ENCODE measurements at regions not wholly inside any gene's neighbourhood (a gene's known extent, or its start where the extent isn't known, plus 50 kb on each side); places are given as distances from the start of the nearest gene placed in this dataset.

DNA sequence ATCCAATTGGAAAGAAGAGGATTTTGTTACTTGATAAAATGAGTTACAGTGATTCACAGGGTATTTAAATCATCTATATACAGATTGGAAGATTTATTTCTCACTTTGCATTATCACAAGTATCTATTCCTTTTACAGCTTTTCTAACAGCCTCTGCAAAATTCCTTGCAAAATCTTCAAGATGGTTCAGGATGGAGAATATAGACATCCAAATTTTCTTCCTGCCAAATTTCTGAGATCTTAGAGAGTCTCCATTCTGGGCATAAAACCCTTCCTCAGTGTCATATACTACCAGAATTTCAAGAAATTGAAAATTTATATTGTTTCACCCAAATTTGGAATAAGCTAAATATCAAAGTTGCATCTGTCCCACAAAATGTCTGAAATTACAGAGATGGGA, 259.1 kb upstream of the FAM174A start:
- H3K4me1 Mint-ChIP-seq = no peaks in the 10 kb centered on the region
- CTCF ChIA-PET = no interaction called here
- no peak for DNase-seq (ENCODE audit: low spot score)

GRCh38 chr5:100275631-100276030, 259.5 kb upstream of the FAM174A start:
- no peak overlapping the region for H3K27ac Mint-ChIP-seq
- H3K9me3 Mint-ChIP-seq = peaks cover 7% of the 10 kb centered on the region; the same call in 1 of the 2 replicates
- POLR2A ChIA-PET = no interaction called here
- no peaks in the 10 kb centered on the region for H3K27me3 Mint-ChIP-seq (ENCODE audit: low read depth)
- H3K4me3 Mint-ChIP-seq = no peak overlapping the region
- no peaks in the 10 kb centered on the region for H3K4me1 Mint-ChIP-seq
- DNase-seq (ENCODE audit: low spot score) = no peak
- ATAC-seq = no peak
- TF ChIP-seq, protein P1, sequence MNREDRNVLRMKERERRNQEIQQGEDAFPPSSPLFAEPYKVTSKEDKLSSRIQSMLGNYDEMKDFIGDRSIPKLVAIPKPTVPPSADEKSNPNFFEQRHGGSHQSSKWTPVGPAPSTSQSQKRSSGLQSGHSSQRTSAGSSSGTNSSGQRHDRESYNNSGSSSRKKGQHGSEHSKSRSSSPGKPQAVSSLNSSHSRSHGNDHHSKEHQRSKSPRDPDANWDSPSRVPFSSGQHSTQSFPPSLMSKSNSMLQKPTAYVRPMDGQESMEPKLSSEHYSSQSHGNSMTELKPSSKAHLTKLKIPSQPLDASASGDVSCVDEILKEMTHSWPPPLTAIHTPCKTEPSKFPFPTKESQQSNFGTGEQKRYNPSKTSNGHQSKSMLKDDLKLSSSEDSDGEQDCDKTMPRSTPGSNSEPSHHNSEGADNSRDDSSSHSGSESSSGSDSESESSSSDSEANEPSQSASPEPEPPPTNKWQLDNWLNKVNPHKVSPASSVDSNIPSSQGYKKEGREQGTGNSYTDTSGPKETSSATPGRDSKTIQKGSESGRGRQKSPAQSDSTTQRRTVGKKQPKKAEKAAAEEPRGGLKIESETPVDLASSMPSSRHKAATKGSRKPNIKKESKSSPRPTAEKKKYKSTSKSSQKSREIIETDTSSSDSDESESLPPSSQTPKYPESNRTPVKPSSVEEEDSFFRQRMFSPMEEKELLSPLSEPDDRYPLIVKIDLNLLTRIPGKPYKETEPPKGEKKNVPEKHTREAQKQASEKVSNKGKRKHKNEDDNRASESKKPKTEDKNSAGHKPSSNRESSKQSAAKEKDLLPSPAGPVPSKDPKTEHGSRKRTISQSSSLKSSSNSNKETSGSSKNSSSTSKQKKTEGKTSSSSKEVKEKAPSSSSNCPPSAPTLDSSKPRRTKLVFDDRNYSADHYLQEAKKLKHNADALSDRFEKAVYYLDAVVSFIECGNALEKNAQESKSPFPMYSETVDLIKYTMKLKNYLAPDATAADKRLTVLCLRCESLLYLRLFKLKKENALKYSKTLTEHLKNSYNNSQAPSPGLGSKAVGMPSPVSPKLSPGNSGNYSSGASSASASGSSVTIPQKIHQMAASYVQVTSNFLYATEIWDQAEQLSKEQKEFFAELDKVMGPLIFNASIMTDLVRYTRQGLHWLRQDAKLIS (CRISPR knock-in tag; IDR thresholded peaks at IDR 0.05; ENCODE audit: borderline replicate concordance) = no peak
- TF ChIP-seq KAT7 (CRISPR knock-in tag; IDR thresholded peaks at IDR 0.05; ENCODE audit: borderline replicate concordance) (no peak), SMAD3 (CRISPR knock-in tag; IDR thresholded peaks at IDR 0.05; ENCODE audit: borderline replicate concordance) (no peak), GABPB1 (CRISPR knock-in tag; IDR thresholded peaks at IDR 0.05) (no peak), TCF7 (CRISPR knock-in tag; IDR thresholded peaks at IDR 0.05; ENCODE audit: low read depth) (no peak), CREB1 (CRISPR knock-in tag; IDR thresholded peaks at IDR 0.05) (no peak), NFE2L1 (CRISPR knock-in tag; IDR thresholded peaks at IDR 0.05) (no peak), ATF6 (CRISPR knock-in tag; IDR thresholded peaks at IDR 0.05) (no peak), HMGA2 (CRISPR knock-in tag; IDR thresholded peaks at IDR 0.05) (no peak), CREM (CRISPR knock-in tag; IDR thresholded peaks at IDR 0.05) (no peak)
- CTCF ChIA-PET = no interaction called here
- no peaks in the 10 kb centered on the region for H3K36me3 Mint-ChIP-seq

More for the DNA sequence above, 259.1 kb upstream of the FAM174A start:
- peaks cover 9% of the 10 kb centered on the region; the same call in 1 of the 2 replicates for H3K9me3 Mint-ChIP-seq
- H3K27me3 Mint-ChIP-seq (ENCODE audit: low read depth) = no peaks in the 10 kb centered on the region
- no peak for TF ChIP-seq FOXP1 (CRISPR knock-in tag; IDR thresholded peaks at IDR 0.05; ENCODE audit: borderline replicate concordance)
- no peak for TF ChIP-seq CDX4 (CRISPR knock-in tag; IDR thresholded peaks at IDR 0.05; ENCODE audit: borderline replicate concordance)
- ATAC-seq = no peak
- no peak overlapping the region for H3K27ac Mint-ChIP-seq
- no peaks in the 10 kb centered on the region for H3K36me3 Mint-ChIP-seq
- no peak overlapping the region for H3K4me3 Mint-ChIP-seq
- POLR2A ChIA-PET = no interaction called here

DNA sequence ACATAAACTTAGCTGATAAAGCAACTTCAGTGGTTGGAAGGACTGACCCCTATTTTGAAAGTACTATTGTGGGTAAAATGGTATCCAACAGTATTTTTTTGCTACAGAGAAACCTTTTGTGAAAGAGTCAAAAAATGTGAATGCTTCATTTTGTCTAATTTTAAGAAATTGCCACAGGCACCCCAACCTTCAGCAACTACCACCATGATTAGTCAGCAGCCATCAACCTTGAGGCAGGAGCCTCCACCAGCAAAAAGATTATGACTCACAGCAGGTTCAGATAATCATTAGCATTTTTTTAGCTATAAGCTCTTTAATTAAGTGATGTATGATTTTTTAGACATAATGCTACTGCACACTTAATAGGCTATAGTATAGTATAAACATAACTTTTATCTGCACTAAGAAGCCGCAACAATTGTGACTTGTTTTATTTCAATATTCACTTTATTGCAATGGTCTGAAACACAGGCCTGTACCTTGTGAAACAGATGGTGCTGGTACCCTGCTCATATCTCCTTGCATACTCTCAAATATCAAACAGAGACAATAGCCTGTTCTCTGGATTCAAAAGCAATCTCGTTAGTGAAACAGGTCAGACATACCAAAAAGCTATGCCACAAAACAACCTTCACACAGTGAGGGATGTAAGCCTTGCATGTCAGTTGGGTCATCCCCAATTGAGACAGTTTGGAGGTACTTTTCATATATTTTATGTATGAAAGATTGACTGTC, 261.2 kb upstream of the FAM174A start:
- Mint-ChIP-seq H3K36me3 (no peaks in the 10 kb centered on the region), H3K4me3 (no peak overlapping the region), H3K4me1 (no peaks in the 10 kb centered on the region), H3K27me3 (ENCODE audit: low read depth) (no peaks in the 10 kb centered on the region), H3K9me3 (no peaks in the 10 kb centered on the region), H3K27ac (no peak overlapping the region)
- POLR2A ChIA-PET = no interaction called here
- TF ChIP-seq ZNF416 (CRISPR knock-in tag; IDR thresholded peaks at IDR 0.05) = no peak
- TF ChIP-seq, protein P2, sequence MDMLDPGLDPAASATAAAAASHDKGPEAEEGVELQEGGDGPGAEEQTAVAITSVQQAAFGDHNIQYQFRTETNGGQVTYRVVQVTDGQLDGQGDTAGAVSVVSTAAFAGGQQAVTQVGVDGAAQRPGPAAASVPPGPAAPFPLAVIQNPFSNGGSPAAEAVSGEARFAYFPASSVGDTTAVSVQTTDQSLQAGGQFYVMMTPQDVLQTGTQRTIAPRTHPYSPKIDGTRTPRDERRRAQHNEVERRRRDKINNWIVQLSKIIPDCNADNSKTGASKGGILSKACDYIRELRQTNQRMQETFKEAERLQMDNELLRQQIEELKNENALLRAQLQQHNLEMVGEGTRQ (CRISPR knock-in tag; IDR thresholded peaks at IDR 0.05) = no peak
- no peak for ATAC-seq
- DNase-seq (ENCODE audit: low spot score) = no peak
- CTCF ChIA-PET = no interaction called here

Data from WTC11 (cell line).